GM21825 (cell line): ENCODE measurements at regions not wholly inside any gene's neighbourhood (a gene's known extent, or its start where the extent isn't known, plus 50 kb on each side); places are given as distances from the start of the nearest gene placed in this dataset.
"Not testable (repeated sequence)": the region's sequence is repeated elsewhere in the genome, so short reads cannot be mapped to it uniquely, and the experiment has no call there.

ENCODE experiments used
- ATAC-seq: cut with Tn5 transposase; IDR thresholded peaks from one replicate; pipeline ENCODE4 v1.9.1; 2021; ENCODE audit warnings: mild to moderate bottlenecking, moderate library complexity; ENCODE audit not compliant: unreplicated experiment

GRCh38 chr5:163569284-163569683 lies 63.9 kb downstream of the MAT2B start:
- no peak for ATAC-seq

DNA sequence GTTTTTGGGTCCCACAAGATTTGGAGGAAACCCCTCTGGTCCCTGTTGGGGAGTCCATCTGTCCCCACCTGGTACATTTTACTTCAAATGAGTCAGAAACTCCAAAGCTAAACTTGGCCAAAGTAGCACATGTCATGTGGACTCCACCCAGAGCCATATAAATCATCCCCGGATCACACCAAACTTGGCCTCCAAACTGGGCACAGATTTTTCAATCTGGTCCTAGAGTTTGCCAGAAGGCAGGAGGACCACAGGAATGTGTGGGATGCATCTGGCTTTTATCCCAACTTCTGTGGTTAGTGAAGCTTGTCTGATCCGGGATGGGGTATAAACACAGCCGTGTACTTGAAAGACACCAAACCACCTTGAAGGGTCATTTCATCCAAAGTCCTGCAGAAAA lies 66.3 kb downstream of the MAT2B start:
- ATAC-seq, result no peak

GRCh38 chr5:163574472-163575440 lies 69.3 kb downstream of the MAT2B start:
- no peak for ATAC-seq

- no peak for ATAC-seq
Observed at GRCh38 chr5:163578652-163579051, 73.2 kb downstream of the MAT2B start.

- ATAC-seq, result no peak
Observed at GRCh38 chr5:163579729-163580128, 74.3 kb downstream of the MAT2B start.

- no peak for ATAC-seq
Observed at GRCh38 chr5:163580516-163580915, 75.1 kb downstream of the MAT2B start.

DNA sequence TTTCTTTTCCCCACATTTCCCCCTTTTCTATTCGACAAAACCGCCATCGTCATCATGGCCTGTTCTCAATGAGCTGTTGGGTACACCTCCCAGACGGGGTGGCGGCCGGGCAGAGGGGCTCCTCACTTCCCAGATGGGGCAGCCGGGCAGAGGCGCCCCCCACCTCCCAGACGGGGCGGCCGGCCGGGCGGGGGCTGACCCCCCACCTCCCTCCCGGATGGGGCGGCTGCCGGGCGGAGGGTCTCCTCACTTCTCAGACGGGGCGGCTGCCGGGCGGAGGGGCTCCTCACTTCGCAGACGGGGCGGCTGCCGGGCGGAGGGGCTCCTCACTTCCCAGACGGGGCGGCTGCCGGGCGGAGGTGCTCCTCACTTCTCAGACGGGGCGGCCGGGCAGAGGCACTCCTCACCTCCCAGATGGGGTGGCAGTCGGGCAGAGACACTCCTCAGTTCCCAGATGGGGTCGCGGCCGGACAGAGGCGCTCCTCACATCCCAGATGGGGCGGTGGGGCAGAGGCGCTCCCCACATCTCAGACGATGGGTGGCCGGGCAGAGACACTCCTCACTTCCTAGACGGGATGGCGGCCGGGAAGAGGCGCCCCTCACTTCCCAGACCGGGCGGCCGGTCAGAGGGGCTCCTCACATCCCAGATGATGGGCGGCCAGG lies 78.2 kb downstream of the MAT2B start:
- ATAC-seq, result not testable (repeated sequence)

GRCh38 chr5:163585206-163585605 lies 79.8 kb downstream of the MAT2B start:
- ATAC-seq, result no peak

- ATAC-seq, result no peak
Observed at GRCh38 chr5:163586531-163586956, 81.1 kb downstream of the MAT2B start.

DNA sequence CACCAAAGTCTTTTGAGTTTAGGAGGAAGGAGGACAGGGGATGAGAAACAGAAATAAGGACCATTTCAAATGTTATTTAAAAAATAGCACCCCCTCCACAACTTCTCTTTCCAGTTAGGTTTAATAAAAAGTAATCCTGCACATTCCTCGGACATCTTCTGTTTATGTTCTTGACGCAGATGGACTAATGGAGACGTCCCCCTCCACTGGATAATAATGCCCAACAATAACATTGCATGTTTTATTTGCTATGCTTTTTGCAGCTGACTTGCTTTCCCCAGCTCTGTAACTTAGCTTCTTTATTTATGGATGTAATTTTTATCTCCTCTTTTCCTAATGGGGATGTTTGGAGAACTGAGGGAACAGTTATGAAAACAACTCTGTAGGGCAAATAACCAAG lies 89.5 kb downstream of the MAT2B start:
- ATAC-seq, result no peak

- no peak for ATAC-seq
Observed at GRCh38 chr5:163595932-163596607, 90.7 kb downstream of the MAT2B start.

- no peak for ATAC-seq
Observed at GRCh38 chr5:163596608-163597315, 91.3 kb downstream of the MAT2B start.

DNA sequence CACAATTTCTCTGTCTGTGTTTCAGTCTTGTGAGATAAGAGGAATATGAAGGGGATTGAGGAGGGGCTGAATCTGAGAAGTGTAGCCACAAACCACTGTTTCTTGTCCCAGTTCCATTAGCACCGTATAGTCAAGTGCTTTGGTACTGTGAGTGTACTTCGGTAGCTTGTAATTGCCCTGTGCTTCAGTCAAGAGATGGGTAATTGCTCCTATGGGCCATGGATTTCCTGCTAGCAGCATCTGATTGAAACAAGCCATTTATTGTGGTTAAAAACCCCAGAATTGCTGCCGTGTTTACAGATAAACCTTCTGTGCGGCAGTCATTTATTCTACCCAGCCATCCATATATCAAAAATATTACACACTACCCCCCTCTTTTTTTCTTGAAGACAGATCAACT lies 98.6 kb downstream of the MAT2B start:
- no peak for ATAC-seq

GRCh38 chr5:163607256-163607655 lies 101.8 kb downstream of the MAT2B start:
- ATAC-seq, result no peak

DNA sequence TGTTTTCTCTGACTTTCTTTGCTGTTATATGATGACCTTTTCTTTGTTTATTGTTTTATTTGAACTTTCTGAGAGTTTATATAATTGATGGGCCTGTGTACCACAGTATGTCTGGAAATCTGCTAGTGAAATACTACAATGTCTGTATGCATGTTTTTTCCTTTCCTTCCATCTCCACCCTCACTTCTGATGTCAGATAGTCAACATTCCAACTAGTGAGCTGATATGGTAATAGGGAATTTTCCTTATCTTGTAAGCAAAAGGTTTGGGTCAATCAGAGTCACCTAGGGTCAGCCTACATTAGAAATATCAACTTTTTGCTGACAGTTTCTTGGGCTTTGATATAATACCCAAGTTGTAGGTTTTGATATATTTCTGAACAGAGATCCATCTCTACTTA lies 103.2 kb downstream of the MAT2B start:
- no peak for ATAC-seq

GRCh38 chr5:163609910-163610309 lies 104.5 kb downstream of the MAT2B start:
- no peak for ATAC-seq

GRCh38 chr5:163612358-163613149 lies 107.1 kb downstream of the MAT2B start:
- ATAC-seq, result no peak

GRCh38 chr5:163613150-163613442 lies 107.7 kb downstream of the MAT2B start:
- no peak for ATAC-seq

- no peak for ATAC-seq
Observed at GRCh38 chr5:163614787-163615186, 109.4 kb downstream of the MAT2B start.

DNA sequence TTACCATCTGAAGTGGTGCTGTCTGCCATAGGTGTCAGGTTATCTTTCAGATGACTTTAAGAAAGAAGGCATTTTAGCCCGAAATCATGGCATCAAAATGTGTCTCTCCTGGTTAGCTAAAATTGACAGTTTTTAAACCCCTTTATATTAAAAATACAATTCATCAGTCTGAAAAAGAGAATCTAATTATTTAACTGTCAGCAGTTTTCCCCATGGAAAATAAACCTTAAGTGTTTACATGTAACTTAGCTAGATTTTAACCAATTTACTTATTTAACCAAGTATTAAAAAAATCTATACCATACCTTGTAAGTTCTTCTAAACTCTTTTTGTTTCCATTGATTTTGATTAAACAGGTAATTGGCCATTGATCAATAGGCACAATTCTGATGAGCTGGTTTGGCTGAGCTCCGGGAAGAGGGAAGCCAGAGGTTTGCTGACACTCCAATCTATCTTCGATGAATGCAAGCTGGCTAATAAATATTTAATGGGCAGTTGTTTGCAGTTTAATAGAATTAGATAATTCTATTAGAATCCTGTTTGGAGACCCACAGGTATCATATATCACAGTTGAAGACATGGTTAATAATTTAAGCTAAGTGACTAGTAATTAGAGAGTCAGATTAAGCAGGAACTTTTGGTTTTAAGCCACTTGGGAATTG lies 114.0 kb downstream of the MAT2B start:
- no peak for ATAC-seq
